Suprapubic skin (tissue), 4 donors: ENCODE measurements at regions not wholly inside any gene's neighbourhood (a gene's known extent, or its start where the extent isn't known, plus 50 kb on each side); places are given as distances from the start of the nearest gene placed in this dataset.

Experiments used
- POLR2A ChIP-seq, 2 donors: fragments of 450-650 bp; IDR thresholded peaks; one replicate each; pipeline ENCODE4 v1.6.1; 2017; ENCODE audit warnings: antibody characterized with exemption in 2 of 2, mild to moderate bottlenecking in 2 of 2, moderate library complexity in 2 of 2
- POLR2AphosphoS5 ChIP-seq, 3 donors: sonication (generic); formaldehyde crosslinking; IDR thresholded peaks; one replicate each; pipeline ENCODE4 v1.6.1; 2017; ENCODE audit warnings: antibody characterized with exemption in 3 of 3
- TF ChIP-seq, protein P1 (sequence below), 2 donors: fragments of 200-600 bp in 1 of 2; fragments of 450-650 bp in 1 of 2; sonication (generic) in 1 of 2; IDR thresholded peaks; one replicate each; pipeline ENCODE4 v1.5.1; 2016 to 2019; ENCODE audit warnings: antibody characterized with exemption in 2 of 2, mild to moderate bottlenecking in 1 of 2, moderate library complexity in 1 of 2

DNA sequence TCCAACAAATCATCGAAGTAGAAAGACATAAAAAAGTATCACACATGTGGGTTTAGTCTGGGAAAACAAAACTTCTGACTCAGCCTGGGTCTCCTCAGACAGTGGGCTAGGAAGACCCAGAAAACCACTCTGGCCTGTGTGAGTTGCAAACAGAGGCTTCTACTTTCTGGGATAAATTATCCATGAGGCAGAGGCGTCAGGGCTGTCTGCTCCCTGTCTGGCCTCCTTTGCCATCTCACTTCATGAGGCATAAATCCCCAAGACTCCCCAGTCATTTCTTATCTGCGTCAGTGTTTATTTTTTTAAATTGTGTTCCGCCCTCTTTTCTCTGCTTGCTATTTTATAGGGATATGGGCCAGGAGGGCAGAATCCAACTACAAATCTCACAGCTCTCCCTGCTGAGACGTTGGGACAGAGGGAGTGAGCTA, 80.6 kb upstream of the TRABD2B start:
- no peak for TF ChIP-seq POLR2A (IDR thresholded peaks at IDR 0.05)
- TF ChIP-seq, protein P1, sequence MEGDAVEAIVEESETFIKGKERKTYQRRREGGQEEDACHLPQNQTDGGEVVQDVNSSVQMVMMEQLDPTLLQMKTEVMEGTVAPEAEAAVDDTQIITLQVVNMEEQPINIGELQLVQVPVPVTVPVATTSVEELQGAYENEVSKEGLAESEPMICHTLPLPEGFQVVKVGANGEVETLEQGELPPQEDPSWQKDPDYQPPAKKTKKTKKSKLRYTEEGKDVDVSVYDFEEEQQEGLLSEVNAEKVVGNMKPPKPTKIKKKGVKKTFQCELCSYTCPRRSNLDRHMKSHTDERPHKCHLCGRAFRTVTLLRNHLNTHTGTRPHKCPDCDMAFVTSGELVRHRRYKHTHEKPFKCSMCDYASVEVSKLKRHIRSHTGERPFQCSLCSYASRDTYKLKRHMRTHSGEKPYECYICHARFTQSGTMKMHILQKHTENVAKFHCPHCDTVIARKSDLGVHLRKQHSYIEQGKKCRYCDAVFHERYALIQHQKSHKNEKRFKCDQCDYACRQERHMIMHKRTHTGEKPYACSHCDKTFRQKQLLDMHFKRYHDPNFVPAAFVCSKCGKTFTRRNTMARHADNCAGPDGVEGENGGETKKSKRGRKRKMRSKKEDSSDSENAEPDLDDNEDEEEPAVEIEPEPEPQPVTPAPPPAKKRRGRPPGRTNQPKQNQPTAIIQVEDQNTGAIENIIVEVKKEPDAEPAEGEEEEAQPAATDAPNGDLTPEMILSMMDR (IDR thresholded peaks at IDR 0.05): no peak
- TF ChIP-seq POLR2AphosphoS5 (IDR thresholded peaks at IDR 0.05): no peak
